Glutamatergic neuron (in vitro differentiated cells): ENCODE measurements at regions not wholly inside any gene's neighbourhood (a gene's known extent, or its start where the extent isn't known, plus 50 kb on each side); places are given as distances from the start of the nearest gene placed in this dataset.
"Not testable (repeated sequence)": the region's sequence is repeated elsewhere in the genome, so short reads cannot be mapped to it uniquely, and the experiment has no call there.

Experiments used
- DNase-seq: peaks from one replicate; pipeline ENCODE4 v3.0.0; 2022
- H3K27ac Mint-ChIP-seq: one replicate; pipeline ENCODE4 v1.8.0; 2020; ENCODE audit warnings: mild to moderate bottlenecking, mixed read lengths, inconsistent platforms; ENCODE audit not compliant: unreplicated experiment
- H3K27me3 Mint-ChIP-seq: one replicate; pipeline ENCODE4 v1.8.0; 2020; ENCODE audit warnings: mild to moderate bottlenecking, moderate library complexity, mixed read lengths, inconsistent platforms; ENCODE audit not compliant: unreplicated experiment
- H3K36me3 Mint-ChIP-seq: one replicate; pipeline ENCODE4 v1.8.0; 2020; ENCODE audit warnings: mild to moderate bottlenecking, mixed read lengths, inconsistent platforms; ENCODE audit not compliant: unreplicated experiment
- H3K4me1 Mint-ChIP-seq: one replicate; pipeline ENCODE4 v1.8.0; 2020; ENCODE audit warnings: mild to moderate bottlenecking, low read depth, mixed read lengths, inconsistent platforms; ENCODE audit not compliant: unreplicated experiment
- H3K4me3 Mint-ChIP-seq: one replicate; pipeline ENCODE4 v1.8.0; 2020; ENCODE audit warnings: mild to moderate bottlenecking, mixed read lengths, inconsistent platforms; ENCODE audit not compliant: unreplicated experiment
- H3K9me3 Mint-ChIP-seq: one replicate; pipeline ENCODE4 v1.8.0; 2020; ENCODE audit warnings: mild to moderate bottlenecking, moderate library complexity, mixed read lengths, inconsistent platforms; ENCODE audit not compliant: unreplicated experiment
- CTCF ChIP-seq: fragments of 200-600 bp; sonication (generic); IDR thresholded peaks from one replicate; pipeline ENCODE4 v1.5.0; 2021; ENCODE audit not compliant: partially characterized antibody, unreplicated experiment

GRCh38 chr12:89151536-89151935 lies 200.8 kb downstream of the DUSP6 start:
- Mint-ChIP-seq H3K27me3 (no peaks in the 10 kb centered on the region), H3K4me1 (no peaks in the 10 kb centered on the region), H3K36me3 (peaks cover 17% of the 10 kb centered on the region), H3K27ac (no peak overlapping the region), H3K9me3 (peaks cover 3% of the 10 kb centered on the region), H3K4me3 (no peak overlapping the region)
- no peak for DNase-seq
- no peak for TF ChIP-seq CTCF

- peaks cover 17% of the 10 kb centered on the region for H3K36me3 Mint-ChIP-seq
- not testable (repeated sequence) for H3K27ac Mint-ChIP-seq, H3K4me3 Mint-ChIP-seq
Observed at GRCh38 chr12:89150789-89151188, 201.5 kb downstream of the DUSP6 start.

GRCh38 chr12:89140602-89141238 lies 211.6 kb downstream of the DUSP6 start:
- H3K9me3 Mint-ChIP-seq: no peaks in the 10 kb centered on the region
- H3K27ac Mint-ChIP-seq: no peak overlapping the region
- no peak for DNase-seq
- peaks cover 4% of the 10 kb centered on the region for H3K4me1 Mint-ChIP-seq
- H3K27me3 Mint-ChIP-seq: no peaks in the 10 kb centered on the region
- no peak overlapping the region for H3K4me3 Mint-ChIP-seq
- H3K36me3 Mint-ChIP-seq: no peaks in the 10 kb centered on the region
- TF ChIP-seq CTCF: no peak

More at GRCh38 chr12:89150789-89151188, 201.5 kb downstream of the DUSP6 start:
- DNase-seq, H3K9me3 Mint-ChIP-seq, H3K4me1 Mint-ChIP-seq, H3K27me3 Mint-ChIP-seq: not testable (repeated sequence)

- TF ChIP-seq CTCF: no peak
- Mint-ChIP-seq H3K27me3 (no peaks in the 10 kb centered on the region), H3K4me1 (peaks cover 4% of the 10 kb centered on the region), H3K27ac (no peak overlapping the region), H3K9me3 (no peaks in the 10 kb centered on the region), H3K36me3 (no peaks in the 10 kb centered on the region), H3K4me3 (no peak overlapping the region)
- no peak for DNase-seq
Observed at GRCh38 chr12:89140141-89140540, 212.2 kb downstream of the DUSP6 start.

GRCh38 chr12:89139390-89139789 lies 212.9 kb downstream of the DUSP6 start:
- TF ChIP-seq CTCF: no peak
- H3K9me3 Mint-ChIP-seq: no peaks in the 10 kb centered on the region
- H3K36me3 Mint-ChIP-seq: no peaks in the 10 kb centered on the region
- DNase-seq: no peak
- no peak overlapping the region for H3K27ac Mint-ChIP-seq
- H3K27me3 Mint-ChIP-seq: no peaks in the 10 kb centered on the region
- H3K4me3 Mint-ChIP-seq: no peak overlapping the region
- peaks cover 4% of the 10 kb centered on the region for H3K4me1 Mint-ChIP-seq
